ENCODE measurements at regions not wholly inside any gene's neighbourhood (a gene's known extent, or its start where the extent isn't known, plus 50 kb on each side); places are given as distances from the start of the nearest gene placed in this dataset.
"Not testable (repeated sequence)": the region's sequence is repeated elsewhere in the genome, so short reads cannot be mapped to it uniquely, and the experiment has no call there.

- DNase-seq (ENCODE audit: low spot score) = no peak
- H3K27ac Mint-ChIP-seq = no peak overlapping the region
- H3K4me3 Mint-ChIP-seq = no peak overlapping the region
- no peaks in the 10 kb centered on the region for H3K27me3 Mint-ChIP-seq (ENCODE audit: low read depth)
- H3K4me1 Mint-ChIP-seq (ENCODE audit: low read depth) = no peaks in the 10 kb centered on the region
- peaks cover under 1% of the 10 kb centered on the region for H3K9me3 Mint-ChIP-seq
- no peaks in the 10 kb centered on the region for H3K36me3 Mint-ChIP-seq (ENCODE audit: low read depth)
Observed at GRCh38 chr9:135281791-135282737, 194.6 kb downstream of the OLFM1 start.

- DNase-seq (ENCODE audit: low spot score) = no peak
- Mint-ChIP-seq H3K4me3 (no peak overlapping the region), H3K27ac (no peak overlapping the region), H3K36me3 (ENCODE audit: low read depth) (no peaks in the 10 kb centered on the region), H3K27me3 (ENCODE audit: low read depth) (no peaks in the 10 kb centered on the region), H3K4me1 (ENCODE audit: low read depth) (no peaks in the 10 kb centered on the region), H3K9me3 (peaks cover 4% of the 10 kb centered on the region)
Observed at GRCh38 chr9:135282808-135283207, 195.3 kb downstream of the OLFM1 start.

- no peak overlapping the region for H3K27ac Mint-ChIP-seq
- H3K9me3 Mint-ChIP-seq = peaks cover 4% of the 10 kb centered on the region
- H3K27me3 Mint-ChIP-seq (ENCODE audit: low read depth) = no peaks in the 10 kb centered on the region
- H3K4me1 Mint-ChIP-seq (ENCODE audit: low read depth) = no peaks in the 10 kb centered on the region
- no peaks in the 10 kb centered on the region for H3K36me3 Mint-ChIP-seq (ENCODE audit: low read depth)
- no peak for DNase-seq (ENCODE audit: low spot score)
- H3K4me3 Mint-ChIP-seq = no peak overlapping the region
Observed at GRCh38 chr9:135283671-135284070, 195.9 kb upstream of the PPP1R26 start.

- no peak overlapping the region for H3K27ac Mint-ChIP-seq
- no peaks in the 10 kb centered on the region for H3K27me3 Mint-ChIP-seq (ENCODE audit: low read depth)
- no peaks in the 10 kb centered on the region for H3K4me1 Mint-ChIP-seq (ENCODE audit: low read depth)
- no peak for DNase-seq (ENCODE audit: low spot score)
- no peaks in the 10 kb centered on the region for H3K36me3 Mint-ChIP-seq (ENCODE audit: low read depth)
- H3K4me3 Mint-ChIP-seq = no peak overlapping the region
- H3K9me3 Mint-ChIP-seq = peaks cover 4% of the 10 kb centered on the region
Observed at GRCh38 chr9:135284386-135285134, 195.0 kb upstream of the PPP1R26 start.

GRCh38 chr9:135286187-135286925 is 193.2 kb upstream of the PPP1R26 start:
- H3K27me3 Mint-ChIP-seq (ENCODE audit: low read depth); H3K36me3 Mint-ChIP-seq (ENCODE audit: low read depth); H3K9me3 Mint-ChIP-seq; H3K27ac Mint-ChIP-seq; DNase-seq (ENCODE audit: low spot score); H3K4me3 Mint-ChIP-seq; H3K4me1 Mint-ChIP-seq (ENCODE audit: low read depth): not testable (repeated sequence)

- H3K9me3 Mint-ChIP-seq = peaks cover 4% of the 10 kb centered on the region
- peaks cover 7% of the 10 kb centered on the region for H3K27me3 Mint-ChIP-seq (ENCODE audit: low read depth)
- no peak for DNase-seq (ENCODE audit: low spot score)
- H3K27ac Mint-ChIP-seq = no peak overlapping the region
- H3K4me3 Mint-ChIP-seq = no peak overlapping the region
- H3K36me3 Mint-ChIP-seq (ENCODE audit: low read depth) = no peaks in the 10 kb centered on the region
- H3K4me1 Mint-ChIP-seq (ENCODE audit: low read depth) = no peaks in the 10 kb centered on the region
Observed at GRCh38 chr9:135286961-135287360, 192.6 kb upstream of the PPP1R26 start.

GRCh38 chr9:135287627-135288026 is 192.0 kb upstream of the PPP1R26 start:
- Mint-ChIP-seq H3K9me3 (peaks cover 4% of the 10 kb centered on the region), H3K36me3 (ENCODE audit: low read depth) (no peaks in the 10 kb centered on the region), H3K4me3 (no peak overlapping the region), H3K27ac (no peak overlapping the region), H3K27me3 (ENCODE audit: low read depth) (peaks cover 7% of the 10 kb centered on the region), H3K4me1 (ENCODE audit: low read depth) (no peaks in the 10 kb centered on the region)
- no peak for DNase-seq (ENCODE audit: low spot score)

- Mint-ChIP-seq H3K9me3 (peaks cover 4% of the 10 kb centered on the region), H3K36me3 (ENCODE audit: low read depth) (no peaks in the 10 kb centered on the region), H3K4me3 (no peak overlapping the region), H3K27me3 (ENCODE audit: low read depth) (peaks cover 7% of the 10 kb centered on the region), H3K4me1 (ENCODE audit: low read depth) (no peaks in the 10 kb centered on the region), H3K27ac (no peak overlapping the region)
- no peak for DNase-seq (ENCODE audit: low spot score)
Observed at GRCh38 chr9:135288054-135288453, 191.5 kb upstream of the PPP1R26 start.

GRCh38 chr9:135289081-135289491 is 190.5 kb upstream of the PPP1R26 start:
- peaks cover 4% of the 10 kb centered on the region for H3K9me3 Mint-ChIP-seq
- H3K27ac Mint-ChIP-seq = no peak overlapping the region
- no peak for DNase-seq (ENCODE audit: low spot score)
- H3K27me3 Mint-ChIP-seq (ENCODE audit: low read depth) = peaks cover 7% of the 10 kb centered on the region
- no peak overlapping the region for H3K4me3 Mint-ChIP-seq
- no peaks in the 10 kb centered on the region for H3K4me1 Mint-ChIP-seq (ENCODE audit: low read depth)
- H3K36me3 Mint-ChIP-seq (ENCODE audit: low read depth) = no peaks in the 10 kb centered on the region

- DNase-seq (ENCODE audit: low spot score) = no peak
- H3K4me1 Mint-ChIP-seq (ENCODE audit: low read depth) = no peaks in the 10 kb centered on the region
- H3K27me3 Mint-ChIP-seq (ENCODE audit: low read depth) = peaks cover 7% of the 10 kb centered on the region
- no peak overlapping the region for H3K27ac Mint-ChIP-seq
- H3K9me3 Mint-ChIP-seq = peaks cover 4% of the 10 kb centered on the region
- H3K4me3 Mint-ChIP-seq = no peak overlapping the region
- H3K36me3 Mint-ChIP-seq (ENCODE audit: low read depth) = no peaks in the 10 kb centered on the region
Observed at GRCh38 chr9:135290086-135290485, 189.5 kb upstream of the PPP1R26 start.

GRCh38 chr9:135290566-135290965 is 189.0 kb upstream of the PPP1R26 start:
- DNase-seq (ENCODE audit: low spot score) = no peak
- Mint-ChIP-seq H3K9me3 (peaks cover 4% of the 10 kb centered on the region), H3K4me1 (ENCODE audit: low read depth) (no peaks in the 10 kb centered on the region), H3K27ac (no peak overlapping the region), H3K4me3 (no peak overlapping the region), H3K27me3 (ENCODE audit: low read depth) (peaks cover 7% of the 10 kb centered on the region), H3K36me3 (ENCODE audit: low read depth) (no peaks in the 10 kb centered on the region)

- Mint-ChIP-seq H3K4me3 (no peak overlapping the region), H3K9me3 (peaks cover 4% of the 10 kb centered on the region), H3K36me3 (ENCODE audit: low read depth) (no peaks in the 10 kb centered on the region), H3K27ac (no peak overlapping the region), H3K4me1 (ENCODE audit: low read depth) (no peaks in the 10 kb centered on the region), H3K27me3 (ENCODE audit: low read depth) (peaks cover 7% of the 10 kb centered on the region)
- no peak for DNase-seq (ENCODE audit: low spot score)
Observed at GRCh38 chr9:135291165-135291564, 188.4 kb upstream of the PPP1R26 start.

- Mint-ChIP-seq H3K27ac (no peak overlapping the region), H3K36me3 (ENCODE audit: low read depth) (no peaks in the 10 kb centered on the region), H3K27me3 (ENCODE audit: low read depth) (peaks cover 7% of the 10 kb centered on the region), H3K9me3 (no peaks in the 10 kb centered on the region), H3K4me1 (ENCODE audit: low read depth) (no peaks in the 10 kb centered on the region), H3K4me3 (no peak overlapping the region)
- DNase-seq (ENCODE audit: low spot score) = no peak
Observed at GRCh38 chr9:135294836-135295235, 184.7 kb upstream of the PPP1R26 start.

Data from T-helper 2 cell treated with Interferon-gamma antibody and Interleukin-4, amounts not matched to agents 5 μg/mL and 100 μg/mL, for 36 hours (primary cell).